Activated T-helper 17 cell treated with anti-CD3 and anti-CD28 coated beads, Interleukin-2, amount 50 U/mL, for 72 hours (primary cell): ENCODE measurements at regions not wholly inside any gene's neighbourhood (a gene's known extent, or its start where the extent isn't known, plus 50 kb on each side); places are given as distances from the start of the nearest gene placed in this dataset.
"Not testable (repeated sequence)": the region's sequence is repeated elsewhere in the genome, so short reads cannot be mapped to it uniquely, and the experiment has no call there.

Source experiments
- ATAC-seq: fragments of 150-1000 bp; cut with Tn5 transposase; replicated peaks from 2 replicates; pipeline ENCODE4 v1.10.0; 2021; ENCODE audit warnings: mild to moderate bottlenecking, moderate library complexity
- H3K27ac Mint-ChIP-seq: one replicate; pipeline ENCODE4 v1.8.0; 2022; ENCODE audit warnings: mixed read lengths
- H3K27me3 Mint-ChIP-seq: one replicate; pipeline ENCODE4 v1.8.0; 2022; ENCODE audit warnings: mixed read lengths
- H3K36me3 Mint-ChIP-seq: one replicate; pipeline ENCODE4 v1.8.0; 2022; ENCODE audit warnings: low read depth, mild to moderate bottlenecking, mixed read lengths
- H3K4me1 Mint-ChIP-seq: one replicate; pipeline ENCODE4 v1.8.0; 2022; ENCODE audit warnings: mixed read lengths
- H3K4me3 Mint-ChIP-seq: one replicate; pipeline ENCODE4 v1.8.0; 2022; ENCODE audit warnings: mild to moderate bottlenecking, mixed read lengths
- H3K9me3 Mint-ChIP-seq: one replicate; pipeline ENCODE4 v1.8.0; 2022; ENCODE audit warnings: mixed read lengths

- no peaks in the 10 kb centered on the region for H3K27me3 Mint-ChIP-seq
- H3K9me3 Mint-ChIP-seq = peaks cover 13% of the 10 kb centered on the region
- no peak overlapping the region for H3K27ac Mint-ChIP-seq
- H3K4me3 Mint-ChIP-seq = no peak overlapping the region
- H3K36me3 Mint-ChIP-seq = no peaks in the 10 kb centered on the region
- peaks cover 6% of the 10 kb centered on the region for H3K4me1 Mint-ChIP-seq
- ATAC-seq = no peak
Observed at GRCh38 chr3:106359692-106360091, 490.9 kb upstream of the CBLB start.

- Mint-ChIP-seq H3K4me1 (peaks cover 13% of the 10 kb centered on the region), H3K9me3 (peaks cover 13% of the 10 kb centered on the region)
- H3K4me3 Mint-ChIP-seq, ATAC-seq, H3K27ac Mint-ChIP-seq, H3K36me3 Mint-ChIP-seq, H3K27me3 Mint-ChIP-seq: not testable (repeated sequence)
Observed at GRCh38 chr3:106360901-106361300, 492.1 kb upstream of the CBLB start.

- ATAC-seq = no peak
- Mint-ChIP-seq H3K27me3 (no peaks in the 10 kb centered on the region), H3K4me1 (peaks cover 7% of the 10 kb centered on the region), H3K4me3 (peak overlapping the region; percentile 53), H3K27ac (no peak overlapping the region), H3K36me3 (no peaks in the 10 kb centered on the region), H3K9me3 (peaks cover 7% of the 10 kb centered on the region)
Observed at GRCh38 chr3:106364477-106364876, 495.7 kb upstream of the CBLB start.

GRCh38 chr3:106365061-106365691 lies 496.4 kb upstream of the CBLB start:
- peaks cover 7% of the 10 kb centered on the region for H3K4me1 Mint-ChIP-seq
- peaks cover 5% of the 10 kb centered on the region for H3K9me3 Mint-ChIP-seq
- H3K27ac Mint-ChIP-seq = peak overlapping the region; percentile 63
- no peak for ATAC-seq
- H3K36me3 Mint-ChIP-seq = no peaks in the 10 kb centered on the region
- no peaks in the 10 kb centered on the region for H3K27me3 Mint-ChIP-seq
- peak overlapping the region; percentile 53 for H3K4me3 Mint-ChIP-seq

- no peak overlapping the region for H3K4me3 Mint-ChIP-seq
- no peaks in the 10 kb centered on the region for H3K27me3 Mint-ChIP-seq
- ATAC-seq = no peak
- H3K4me1 Mint-ChIP-seq = peaks cover 7% of the 10 kb centered on the region
- H3K9me3 Mint-ChIP-seq = peaks cover 5% of the 10 kb centered on the region
- no peaks in the 10 kb centered on the region for H3K36me3 Mint-ChIP-seq
- H3K27ac Mint-ChIP-seq = no peak overlapping the region
Observed at GRCh38 chr3:106366352-106366751, 497.5 kb upstream of the CBLB start.

- H3K27ac Mint-ChIP-seq = no peak overlapping the region
- no peaks in the 10 kb centered on the region for H3K9me3 Mint-ChIP-seq
- ATAC-seq = no peak
- no peaks in the 10 kb centered on the region for H3K36me3 Mint-ChIP-seq
- H3K4me3 Mint-ChIP-seq = no peak overlapping the region
- H3K27me3 Mint-ChIP-seq = no peaks in the 10 kb centered on the region
- H3K4me1 Mint-ChIP-seq = peaks cover 7% of the 10 kb centered on the region
Observed at GRCh38 chr3:106367496-106367895, 498.7 kb upstream of the CBLB start.

GRCh38 chr3:106371221-106371970 lies 502.6 kb upstream of the CBLB start:
- no peak overlapping the region for H3K4me3 Mint-ChIP-seq
- H3K27me3 Mint-ChIP-seq = no peaks in the 10 kb centered on the region
- ATAC-seq = no peak
- no peaks in the 10 kb centered on the region for H3K36me3 Mint-ChIP-seq
- H3K9me3 Mint-ChIP-seq = no peaks in the 10 kb centered on the region
- H3K4me1 Mint-ChIP-seq = no peaks in the 10 kb centered on the region
- H3K27ac Mint-ChIP-seq = no peak overlapping the region

- Mint-ChIP-seq H3K36me3 (no peaks in the 10 kb centered on the region), H3K27ac (no peak overlapping the region), H3K9me3 (no peaks in the 10 kb centered on the region), H3K4me1 (no peaks in the 10 kb centered on the region), H3K27me3 (no peaks in the 10 kb centered on the region), H3K4me3 (no peak overlapping the region)
- ATAC-seq = no peak
Observed at GRCh38 chr3:106371971-106372805, 503.4 kb upstream of the CBLB start.

- H3K4me3 Mint-ChIP-seq = no peak overlapping the region
- no peaks in the 10 kb centered on the region for H3K27me3 Mint-ChIP-seq
- H3K36me3 Mint-ChIP-seq = no peaks in the 10 kb centered on the region
- H3K27ac Mint-ChIP-seq = no peak overlapping the region
- no peaks in the 10 kb centered on the region for H3K9me3 Mint-ChIP-seq
- no peaks in the 10 kb centered on the region for H3K4me1 Mint-ChIP-seq
- ATAC-seq = no peak
Observed at GRCh38 chr3:106372806-106373190, 504.0 kb upstream of the CBLB start.

GRCh38 chr3:106376016-106376570 lies 507.3 kb upstream of the CBLB start:
- no peak overlapping the region for H3K27ac Mint-ChIP-seq
- ATAC-seq = no peak
- no peaks in the 10 kb centered on the region for H3K4me1 Mint-ChIP-seq

GRCh38 chr3:106379251-106379750 lies 510.5 kb upstream of the CBLB start:
- Mint-ChIP-seq H3K9me3 (no peaks in the 10 kb centered on the region), H3K27me3 (no peaks in the 10 kb centered on the region), H3K4me1 (no peaks in the 10 kb centered on the region), H3K36me3 (no peaks in the 10 kb centered on the region), H3K4me3 (no peak overlapping the region), H3K27ac (no peak overlapping the region)
- no peak for ATAC-seq

More at GRCh38 chr3:106376016-106376570, 507.3 kb upstream of the CBLB start:
- no peaks in the 10 kb centered on the region for H3K9me3 Mint-ChIP-seq
- no peaks in the 10 kb centered on the region for H3K27me3 Mint-ChIP-seq
- H3K36me3 Mint-ChIP-seq = no peaks in the 10 kb centered on the region
- H3K4me3 Mint-ChIP-seq = no peak overlapping the region

- Mint-ChIP-seq H3K27ac (no peak overlapping the region), H3K27me3 (no peaks in the 10 kb centered on the region), H3K9me3 (no peaks in the 10 kb centered on the region), H3K4me3 (no peak overlapping the region), H3K4me1 (no peaks in the 10 kb centered on the region), H3K36me3 (no peaks in the 10 kb centered on the region)
- ATAC-seq = no peak
Observed at GRCh38 chr3:106380232-106380631, 511.4 kb upstream of the CBLB start.

- no peaks in the 10 kb centered on the region for H3K36me3 Mint-ChIP-seq
- H3K27me3 Mint-ChIP-seq = no peaks in the 10 kb centered on the region
- H3K27ac Mint-ChIP-seq = no peak overlapping the region
- H3K4me1 Mint-ChIP-seq = no peaks in the 10 kb centered on the region
- ATAC-seq = no peak
- H3K4me3 Mint-ChIP-seq = no peak overlapping the region
- no peaks in the 10 kb centered on the region for H3K9me3 Mint-ChIP-seq
Observed at GRCh38 chr3:106381286-106381938, 512.6 kb upstream of the CBLB start.

- Mint-ChIP-seq H3K27me3 (no peaks in the 10 kb centered on the region), H3K4me3 (no peak overlapping the region), H3K9me3 (no peaks in the 10 kb centered on the region), H3K36me3 (no peaks in the 10 kb centered on the region), H3K27ac (no peak overlapping the region), H3K4me1 (no peaks in the 10 kb centered on the region)
- no peak for ATAC-seq
Observed at GRCh38 chr3:106381939-106382335, 513.1 kb upstream of the CBLB start.
